K562 (cell line): ENCODE measurements at regions not wholly inside any gene's neighbourhood (a gene's known extent, or its start where the extent isn't known, plus 50 kb on each side); places are given as distances from the start of the nearest gene placed in this dataset.

ENCODE experiments used
- ATAC-seq: fragments of 200-7000 bp; cut with Tn5 transposase; 3 replicates; pipeline ENCODE4 v1.9.1; 2020; ENCODE audit warnings: moderate library complexity
- BruUV-seq: library from RNA; stranded (reverse); fragments of 400-500 nt; replicated peaks from 2 replicates; lab custom pipeline; 2021; lab: Mats Ljungman, UMichigan
- CTCF ChIA-PET: fragments of 300-600 bp; formaldehyde crosslinking; extraction: SDS; loops from one replicate; lab custom pipeline; 2021; ENCODE audit warnings: low intra/inter-chr PET ratio; lab: Yijun Ruan, JAX
- POLR2A ChIA-PET: fragments of 300-600, 350-650 bp; sonication (Branson Sonifier 250); formaldehyde crosslinking; extraction: SDS; loops from one replicate; lab custom pipeline; 2021; ENCODE audit warnings: antibody characterized with exemption, inconsistent platforms; lab: Yijun Ruan, JAX
- DNase-seq, 4 experiments: peaks; one replicate each; pipeline versions ENCODE4 v3.0.0 to v3.0.0-alpha.2; 2011 to 2018; ENCODE audit warnings: low spot score in 3 of 4, mixed read lengths in 3 of 4; ENCODE audit errors: extremely low read depth in 1 of 4
- FAIRE-seq: peaks from 2 replicates; lab custom pipeline; 2011; peaks lifted over from hg19 to GRCh38; lab: Jason Lieb, UNC
- H2AFZ ChIP-seq: 2 replicates; pipeline ENCODE4 v1.6.0; 2011; ENCODE audit warnings: low read depth, low read length, control low read depth, inconsistent platforms
- H3K27ac ChIP-seq: fragments of 200-600 bp; 3 replicates; pipeline ENCODE4 v1.8.0; 2011; ENCODE audit warnings: low read depth, mild to moderate bottlenecking, control low read depth, inconsistent platforms, low read length, moderate library complexity, mixed read lengths; ENCODE audit errors: extremely low read depth
- H3K27me3 ChIP-seq, 2 experiments: fragments of 300-600 bp in 1 of 2; 2 replicates in 1 of 2; 3 replicates in 1 of 2; pipeline versions ENCODE4 v1.6.0 to v1.8.0; 2011; ENCODE audit warnings: inconsistent platforms in 2 of 2, low read length in 2 of 2, mild to moderate bottlenecking in 1 of 2, mixed read lengths in 1 of 2, moderate library complexity in 1 of 2; ENCODE audit not compliant: control insufficient read depth in 2 of 2, insufficient read depth in 2 of 2
- H3K36me3 ChIP-seq: fragments of 300-600 bp; 3 replicates; pipeline ENCODE4 v1.8.0; 2011; ENCODE audit warnings: mild to moderate bottlenecking, low read length, inconsistent platforms; ENCODE audit not compliant: control insufficient read depth, insufficient read depth
- H3K4me1 ChIP-seq, 2 experiments: fragments of 200-600 bp in 1 of 2; replicated peaks in 1 of 2; 2 replicates in 1 of 2; 3 replicates in 1 of 2; pipeline versions ENCODE4 v1.5.1 to v1.8.0; 2011; ENCODE audit warnings: inconsistent platforms in 2 of 2, low read length in 2 of 2, mild to moderate bottlenecking in 1 of 2, mixed read lengths in 1 of 2, moderate library complexity in 1 of 2; ENCODE audit not compliant: control insufficient read depth in 2 of 2, insufficient read depth in 2 of 2
- H3K4me2 ChIP-seq: 2 replicates; pipeline ENCODE4 v1.6.1; 2011; ENCODE audit warnings: low read length, control low read depth, inconsistent platforms, mixed read lengths; ENCODE audit not compliant: insufficient read depth
- H3K4me3 ChIP-seq: fragments of 200-600 bp; sonication (generic), shearing (Covaris generic); 2 replicates; pipeline ENCODE4 v1.5.1; 2016; ENCODE audit warnings: control low read depth, inconsistent platforms
- H3K79me2 ChIP-seq: fragments of 200-600 bp; 3 replicates; pipeline ENCODE4 v1.8.0; 2011; ENCODE audit warnings: low read length, inconsistent platforms; ENCODE audit not compliant: control insufficient read depth, insufficient read depth
- H3K9ac ChIP-seq, 2 experiments: 2 replicates each; pipeline versions ENCODE4 v1.6.0 to v1.6.1; 2011; ENCODE audit warnings: low read depth in 2 of 2, low read length in 2 of 2, control low read depth in 1 of 2, inconsistent platforms in 1 of 2, mild to moderate bottlenecking in 1 of 2, mixed read lengths in 1 of 2; ENCODE audit not compliant: insufficient read depth in 1 of 2
- H3K9me1 ChIP-seq: one replicate; pipeline ENCODE4 v1.6.0; 2011; ENCODE audit warnings: inconsistent platforms, mild to moderate bottlenecking, low read length, moderate library complexity; ENCODE audit not compliant: control insufficient read depth, insufficient read depth
- H3K9me3 ChIP-seq: replicated peaks from 2 replicates; pipeline ENCODE4 v1.5.1; 2011; ENCODE audit warnings: low read depth, low read length, inconsistent platforms; ENCODE audit not compliant: control insufficient read depth, insufficient read depth
- H4K20me1 ChIP-seq: replicated peaks from 2 replicates; pipeline ENCODE4 v1.6.1; 2011; ENCODE audit warnings: low read length, inconsistent platforms, mixed read lengths; ENCODE audit not compliant: control insufficient read depth, insufficient read depth
- MAZ ChIP-seq, 2 experiments: fragments of 450-650 bp in 1 of 2; sonication (generic) in 1 of 2; formaldehyde crosslinking; IDR thresholded peaks in 1 of 2; conservative IDR thresholded peaks in 1 of 2; 2 replicates each; pipeline versions ENCODE4 v1.4.0 to v1.5.0; 2020; ENCODE audit warnings: mild to moderate bottlenecking in 1 of 2, missing genetic modification reagents in 1 of 2
- RFX1 ChIP-seq: fragments of 450-650 bp; IDR thresholded peaks from 2 replicates; pipeline ENCODE4 v1.6.1; 2016; ENCODE audit warnings: mild to moderate bottlenecking, moderate library complexity
- U2AF2 ChIP-seq: fragments of 200-400 bp; formaldehyde crosslinking; optimal IDR thresholded peaks from 2 replicates; pipeline ENCODE3; 2017; ENCODE audit warnings: low read depth, mild to moderate bottlenecking, low read length
- ZNF347 ChIP-seq: fragments of 450-650 bp; formaldehyde crosslinking; IDR thresholded peaks from 2 replicates; pipeline ENCODE4 v1.4.0; 2020; ENCODE audit warnings: low read depth, mild to moderate bottlenecking, moderate library complexity
- WGBS: fragments of 100-300 bp; shearing (Covaris generic); methylation state at CpG from one replicate; pipeline ENCODE4 v1.1.6; 2016; ENCODE audit warnings: low coverage, mixed read lengths; ENCODE audit not compliant: insufficient coverage; ENCODE audit errors: missing lambda C conversion rate; 5-methylcytosine and 5-hydroxymethylcytosine counted together
- in situ Hi-C: fragments of 300-500 bp; cut with MboI; formaldehyde crosslinking; loops from 4 replicates; pipeline ENCODE4 v1.15.0; 2018; ENCODE audit warnings: inconsistent platforms, mixed read lengths
- intact Hi-C: fragments of 100-400 bp; cut with micrococcal nuclease; formaldehyde crosslinking; loops from 2 replicates; pipeline ENCODE4 v1.14.2; 2022

DNA sequence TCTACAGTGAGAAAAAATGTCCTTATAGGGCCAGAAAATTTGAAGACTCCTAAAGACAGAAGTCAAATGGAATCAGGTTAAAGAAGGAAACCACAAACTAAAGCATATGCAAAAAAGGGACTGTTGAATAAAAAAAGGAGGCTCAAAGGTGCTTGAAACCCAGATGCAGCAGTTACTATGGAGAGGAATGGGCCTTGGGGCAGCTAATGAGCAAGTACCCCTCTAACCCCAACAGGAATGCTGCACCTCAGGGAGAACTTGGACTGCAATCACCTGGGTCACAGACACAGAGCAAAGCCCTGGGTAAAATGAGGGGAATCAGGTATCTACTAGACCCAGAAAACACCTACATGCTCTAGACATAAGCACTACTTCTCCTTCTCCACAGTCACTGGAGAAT is 313.9 kb downstream of the UBE3D start (continued):
- TF ChIP-seq MAZ (CRISPR knock-in tag; conservative IDR thresholded peaks at IDR 0.05 in 1 of 2, IDR thresholded peaks at IDR 0.05 in 1 of 2) (no peak), U2AF2 (no peak)
- TF ChIP-seq, all 486 proteins: peak for 0

DNA sequence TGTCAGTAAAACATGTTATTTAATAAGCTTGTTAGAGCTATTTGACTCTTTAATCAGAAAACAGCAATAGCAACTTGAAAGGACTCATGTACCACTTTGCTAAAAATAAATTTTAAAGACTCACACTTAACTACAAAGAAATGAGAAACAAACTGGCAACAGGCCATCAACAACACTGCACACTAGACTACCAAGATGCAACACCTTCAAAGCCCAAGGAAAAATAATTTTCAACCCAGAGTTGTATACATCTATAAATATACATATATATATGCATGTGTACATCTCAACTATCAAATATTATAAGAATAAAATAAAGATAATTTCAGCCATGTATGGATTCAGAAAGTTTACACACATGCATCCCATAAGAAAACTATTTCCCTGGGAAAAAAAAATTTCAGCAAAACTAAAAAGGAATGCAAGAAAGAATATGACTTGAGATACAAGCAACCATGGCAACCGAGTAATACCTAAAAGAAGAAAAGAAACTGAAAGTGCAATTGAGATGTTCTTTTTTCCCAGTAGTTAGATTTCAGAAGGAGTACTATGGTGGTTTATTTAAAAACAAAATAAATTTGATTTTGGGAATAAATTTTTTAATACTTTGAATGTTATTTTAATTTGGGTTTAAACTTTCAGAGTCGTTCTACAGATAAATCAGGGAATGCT is 303.8 kb downstream of the UBE3D start:
- Histone ChIP-seq H3K27me3 (no peaks in the 10 kb centered on the region), H3K27ac (no peak overlapping the region), H4K20me1 (no peaks in the 10 kb centered on the region), H3K4me3 (no peak overlapping the region), H3K36me3 (no peaks in the 10 kb centered on the region), H3K79me2 (no peaks in the 10 kb centered on the region), H3K9me1 (no peaks in the 10 kb centered on the region), H3K9ac (no peak overlapping the region), H3K4me1 (no peaks in the 10 kb centered on the region), H3K9me3 (no peaks in the 10 kb centered on the region), H3K4me2 (no peak overlapping the region), H2AFZ (no peak overlapping the region)
- no peak for TF ChIP-seq ZNF347 (CRISPR knock-in tag)
- peak; percentile 43; the same call in 1 of the 2 replicates for TF ChIP-seq RFX1
- ATAC-seq (no peak), FAIRE-seq (no peak), DNase-seq (no peak)
- CTCF ChIA-PET: no interaction called here
- WGBS: 3% methylated on average over 2 of the region's 2 CpGs
- POLR2A ChIA-PET: no interaction called here
- BruUV-seq: no TSS peak
- intact Hi-C loops (no loop called here), in situ Hi-C loops (no loop called here)
